ENCODE measurements at regions not wholly inside any gene's neighbourhood (a gene's known extent, or its start where the extent isn't known, plus 50 kb on each side); places are given as distances from the start of the nearest gene placed in this dataset.

DNA sequence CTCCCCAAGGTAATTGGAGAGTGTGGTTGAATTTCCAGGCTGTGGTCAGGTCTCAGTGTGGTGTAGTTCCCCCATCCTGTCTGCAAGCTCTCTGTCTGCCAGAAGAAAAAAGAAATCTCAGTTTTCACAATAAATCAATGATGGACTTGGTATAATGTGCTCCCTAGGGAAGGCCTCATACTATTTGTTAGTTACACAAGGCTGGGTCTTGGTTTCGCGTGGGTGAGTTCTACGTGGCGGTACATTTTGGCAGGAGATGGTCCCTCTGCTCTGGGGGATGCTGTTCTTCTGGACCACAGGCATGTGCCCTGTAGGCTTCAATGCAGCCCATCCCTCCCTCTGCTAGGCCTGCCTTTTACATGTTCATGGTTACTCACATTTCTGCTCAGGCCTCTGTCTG lies 206.4 kb upstream of the PELI2 start:
- TF ChIP-seq, protein P1, sequence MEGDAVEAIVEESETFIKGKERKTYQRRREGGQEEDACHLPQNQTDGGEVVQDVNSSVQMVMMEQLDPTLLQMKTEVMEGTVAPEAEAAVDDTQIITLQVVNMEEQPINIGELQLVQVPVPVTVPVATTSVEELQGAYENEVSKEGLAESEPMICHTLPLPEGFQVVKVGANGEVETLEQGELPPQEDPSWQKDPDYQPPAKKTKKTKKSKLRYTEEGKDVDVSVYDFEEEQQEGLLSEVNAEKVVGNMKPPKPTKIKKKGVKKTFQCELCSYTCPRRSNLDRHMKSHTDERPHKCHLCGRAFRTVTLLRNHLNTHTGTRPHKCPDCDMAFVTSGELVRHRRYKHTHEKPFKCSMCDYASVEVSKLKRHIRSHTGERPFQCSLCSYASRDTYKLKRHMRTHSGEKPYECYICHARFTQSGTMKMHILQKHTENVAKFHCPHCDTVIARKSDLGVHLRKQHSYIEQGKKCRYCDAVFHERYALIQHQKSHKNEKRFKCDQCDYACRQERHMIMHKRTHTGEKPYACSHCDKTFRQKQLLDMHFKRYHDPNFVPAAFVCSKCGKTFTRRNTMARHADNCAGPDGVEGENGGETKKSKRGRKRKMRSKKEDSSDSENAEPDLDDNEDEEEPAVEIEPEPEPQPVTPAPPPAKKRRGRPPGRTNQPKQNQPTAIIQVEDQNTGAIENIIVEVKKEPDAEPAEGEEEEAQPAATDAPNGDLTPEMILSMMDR (conservative IDR thresholded peaks at IDR 0.05; ENCODE audit: low read depth, low read length): no peak
- no peak for TF ChIP-seq RAD21 (IDR thresholded peaks at IDR 0.05; ENCODE audit: low read length)
